Skeletal muscle satellite cell (primary cell): ENCODE measurements at regions not wholly inside any gene's neighbourhood (a gene's known extent, or its start where the extent isn't known, plus 50 kb on each side); places are given as distances from the start of the nearest gene placed in this dataset.

Experiments
- H3K27me3 ChIP-seq: 2 replicates; pipeline ENCODE4 v1.7.0; 2013; ENCODE audit warnings: low read length; ENCODE audit not compliant: control insufficient read depth, insufficient read depth
- H3K36me3 ChIP-seq: 2 replicates; pipeline ENCODE4 v1.7.0; 2013; ENCODE audit warnings: mild to moderate bottlenecking, control low read depth, low read length; ENCODE audit not compliant: insufficient read depth
- H3K4me1 ChIP-seq: 2 replicates; pipeline ENCODE4 v1.7.0; 2013; ENCODE audit warnings: low read length; ENCODE audit not compliant: control insufficient read depth, insufficient read depth
- H3K4me2 ChIP-seq: 2 replicates; pipeline ENCODE4 v1.7.0; 2013; ENCODE audit warnings: mild to moderate bottlenecking, low read length
- H3K4me3 ChIP-seq: 2 replicates; pipeline ENCODE4 v1.7.0; 2013; ENCODE audit warnings: low read length
- H3K9ac ChIP-seq: 2 replicates; pipeline ENCODE4 v1.7.0; 2013; ENCODE audit warnings: mild to moderate bottlenecking, low read depth, low read length, moderate library complexity
- H3K9me3 ChIP-seq: replicated peaks from 2 replicates; pipeline ENCODE4 v1.7.0; 2013; ENCODE audit warnings: mild to moderate bottlenecking, control low read depth, low read length

DNA sequence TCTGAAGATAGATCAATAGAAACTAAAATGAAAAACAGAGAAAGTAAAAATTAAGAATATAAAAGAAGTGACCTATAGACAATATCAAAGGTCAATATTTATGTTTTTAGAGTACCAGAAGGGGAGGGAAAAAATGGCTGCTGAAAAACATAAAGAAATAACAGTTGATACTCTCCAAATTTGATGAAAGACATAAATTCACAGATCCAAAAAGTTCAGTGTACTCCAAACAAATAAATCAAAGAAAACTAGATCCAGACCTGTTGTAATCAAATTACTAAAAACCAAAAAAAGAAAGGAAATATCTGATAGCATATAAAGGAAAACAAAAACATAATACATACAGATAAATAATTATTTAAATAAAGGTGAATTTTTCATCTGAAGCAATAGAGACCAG lies 1689.1 kb upstream of the TMEFF2 start:
- Histone ChIP-seq H3K9me3 (no peaks in the 10 kb centered on the region), H3K4me2 (no peak overlapping the region), H3K4me3 (no peak overlapping the region)

DNA sequence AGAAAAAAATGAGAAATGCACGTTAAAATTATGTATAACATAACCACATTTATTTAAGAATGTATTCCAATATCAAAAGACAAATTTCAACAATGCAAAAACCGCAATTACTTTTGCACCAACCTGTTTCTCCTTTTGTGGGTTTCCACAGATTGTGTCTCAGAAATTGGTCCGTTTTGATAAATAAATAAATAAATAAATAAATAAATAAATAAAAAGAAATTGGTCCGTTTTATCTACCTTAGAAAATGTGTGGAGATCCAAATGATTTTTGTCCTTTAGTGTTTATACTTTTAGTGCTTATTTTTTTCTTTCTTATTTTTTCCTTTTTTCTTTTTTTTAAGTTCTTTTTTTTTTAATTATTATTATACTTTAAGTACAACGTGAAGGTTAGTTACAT lies 1682.2 kb upstream of the TMEFF2 start:
- Histone ChIP-seq H3K9ac (no peak overlapping the region), H3K27me3 (no peaks in the 10 kb centered on the region), H3K4me1 (no peaks in the 10 kb centered on the region), H3K36me3 (no peaks in the 10 kb centered on the region), H3K9me3 (no peaks in the 10 kb centered on the region), H3K4me2 (no peak overlapping the region), H3K4me3 (no peak overlapping the region)

More for the DNA sequence above, 1689.1 kb upstream of the TMEFF2 start:
- no peaks in the 10 kb centered on the region for H3K4me1 ChIP-seq
- H3K36me3 ChIP-seq, result no peaks in the 10 kb centered on the region
- H3K9ac ChIP-seq, result no peak overlapping the region
- no peaks in the 10 kb centered on the region for H3K27me3 ChIP-seq

DNA sequence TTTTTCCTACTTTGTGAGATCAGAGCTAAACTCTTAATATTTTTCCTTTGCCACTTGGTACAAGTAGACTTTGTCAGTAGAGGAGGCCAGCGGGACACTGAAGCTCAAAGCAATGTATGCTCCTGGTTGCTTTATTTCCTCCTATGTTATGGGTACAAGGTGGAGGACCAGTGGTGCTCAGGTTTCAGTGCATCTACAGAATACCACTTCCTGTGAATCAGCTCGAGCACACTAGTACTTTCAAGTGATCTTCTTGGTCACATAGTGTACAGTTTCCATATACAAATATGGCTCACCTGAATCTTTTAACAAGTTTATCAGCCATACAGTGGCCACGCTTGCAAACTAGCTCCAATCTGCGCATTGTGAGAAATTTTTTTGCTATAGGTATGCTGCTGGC lies 1674.8 kb upstream of the TMEFF2 start:
- Histone ChIP-seq H3K4me1 (no peaks in the 10 kb centered on the region), H3K9me3 (peaks cover 5% of the 10 kb centered on the region), H3K36me3 (no peaks in the 10 kb centered on the region), H3K9ac (no peak overlapping the region), H3K4me2 (no peak overlapping the region), H3K27me3 (no peaks in the 10 kb centered on the region), H3K4me3 (no peak overlapping the region)

DNA sequence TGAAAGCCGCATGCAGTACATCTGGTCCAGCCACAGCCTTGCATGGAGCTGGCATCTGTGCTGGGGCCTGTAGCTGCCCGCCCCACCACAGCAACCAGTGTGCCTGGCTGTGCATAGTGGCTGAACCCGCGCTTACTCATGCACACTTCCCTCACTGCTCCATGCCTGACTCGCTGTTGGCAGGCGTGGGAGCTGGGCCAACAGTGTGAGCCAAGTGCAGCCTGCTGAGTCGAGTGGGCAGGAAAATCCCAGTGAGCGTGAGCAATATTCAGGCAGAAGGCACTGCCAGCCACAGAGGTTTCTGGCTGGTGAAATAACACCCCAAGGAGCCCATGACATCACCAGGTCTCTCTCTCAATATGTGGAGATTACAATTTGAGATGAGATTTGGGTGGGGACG lies 1674.1 kb upstream of the TMEFF2 start:
- Histone ChIP-seq H3K9me3 (peaks cover 5% of the 10 kb centered on the region), H3K4me2 (no peak overlapping the region), H3K27me3 (no peaks in the 10 kb centered on the region), H3K4me1 (no peaks in the 10 kb centered on the region), H3K9ac (no peak overlapping the region), H3K4me3 (no peak overlapping the region), H3K36me3 (no peaks in the 10 kb centered on the region)

GRCh38 chr2:193868132-193868531 lies 1673.4 kb upstream of the TMEFF2 start:
- no peak overlapping the region for H3K4me2 ChIP-seq
- no peaks in the 10 kb centered on the region for H3K27me3 ChIP-seq
- H3K9ac ChIP-seq, result no peak overlapping the region
- H3K9me3 ChIP-seq, result peaks cover 5% of the 10 kb centered on the region
- H3K36me3 ChIP-seq, result no peaks in the 10 kb centered on the region
- no peak overlapping the region for H3K4me3 ChIP-seq
- H3K4me1 ChIP-seq, result no peaks in the 10 kb centered on the region

GRCh38 chr2:193867454-193867853 lies 1672.7 kb upstream of the TMEFF2 start:
- Histone ChIP-seq H3K4me3 (no peak overlapping the region), H3K9ac (no peak overlapping the region), H3K9me3 (peaks cover 5% of the 10 kb centered on the region), H3K4me2 (no peak overlapping the region), H3K36me3 (no peaks in the 10 kb centered on the region), H3K4me1 (no peaks in the 10 kb centered on the region), H3K27me3 (no peaks in the 10 kb centered on the region)

GRCh38 chr2:193861557-193861956 lies 1666.8 kb upstream of the TMEFF2 start:
- H3K9me3 ChIP-seq, result no peaks in the 10 kb centered on the region
- no peak overlapping the region for H3K4me2 ChIP-seq
- H3K27me3 ChIP-seq, result no peaks in the 10 kb centered on the region
- H3K9ac ChIP-seq, result no peak overlapping the region
- peaks cover 10% of the 10 kb centered on the region for H3K4me1 ChIP-seq
- H3K36me3 ChIP-seq, result no peaks in the 10 kb centered on the region
- no peak overlapping the region for H3K4me3 ChIP-seq

DNA sequence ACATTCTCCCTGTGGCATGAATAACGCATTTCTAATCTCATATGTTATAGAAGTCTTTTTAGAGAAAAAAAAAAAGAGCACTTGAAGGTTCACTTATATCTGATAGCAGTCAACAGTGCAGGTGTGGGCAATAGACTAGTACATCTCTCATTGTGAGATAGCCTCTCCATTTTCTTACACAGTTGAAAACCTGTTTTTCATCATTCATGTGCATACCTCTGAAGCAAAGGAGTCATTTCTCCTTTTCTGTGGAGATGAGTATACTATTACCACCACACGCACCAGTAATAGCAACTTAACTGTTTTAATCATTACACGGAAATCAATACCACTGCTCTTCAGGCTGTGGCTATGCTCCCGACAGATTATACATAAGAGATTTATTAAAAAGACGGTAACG lies 1653.3 kb upstream of the TMEFF2 start:
- Histone ChIP-seq H3K4me1 (peaks cover 15% of the 10 kb centered on the region), H3K4me3 (no peak overlapping the region), H3K9ac (peak overlapping the region; percentile 24), H3K9me3 (no peaks in the 10 kb centered on the region), H3K36me3 (no peaks in the 10 kb centered on the region), H3K4me2 (no peak overlapping the region), H3K27me3 (no peaks in the 10 kb centered on the region)

- Histone ChIP-seq H3K9me3 (no peaks in the 10 kb centered on the region), H3K27me3 (no peaks in the 10 kb centered on the region), H3K4me1 (peaks cover 20% of the 10 kb centered on the region), H3K4me3 (no peak overlapping the region), H3K9ac (peak overlapping the region; percentile 24), H3K4me2 (peak overlapping the region; percentile 18), H3K36me3 (no peaks in the 10 kb centered on the region)
These were observed 1652.4 kb upstream of the TMEFF2 start for GRCh38 chr2:193847130-193847529.

DNA sequence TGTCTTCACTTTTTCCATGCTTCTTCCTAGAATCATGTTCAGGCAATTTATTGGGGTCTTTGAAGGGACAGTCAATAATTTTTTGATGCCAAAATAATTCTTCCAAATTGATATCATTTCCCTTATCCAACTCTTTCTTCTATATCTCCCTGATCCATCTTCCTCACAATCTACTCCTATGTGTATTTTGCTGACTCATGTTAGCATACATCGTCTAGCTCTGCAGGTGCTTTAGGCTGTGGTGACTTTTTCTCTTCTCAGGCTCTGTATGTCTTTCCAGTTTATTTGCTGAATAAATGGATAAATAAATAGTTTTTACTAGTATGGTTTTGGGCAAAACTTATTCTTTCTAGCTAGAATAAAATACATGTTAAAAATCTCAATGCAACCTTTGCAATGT lies 1650.9 kb upstream of the TMEFF2 start:
- Histone ChIP-seq H3K9ac (no peak overlapping the region), H3K4me3 (no peak overlapping the region), H3K4me1 (peaks cover 31% of the 10 kb centered on the region), H3K9me3 (no peaks in the 10 kb centered on the region), H3K36me3 (no peaks in the 10 kb centered on the region), H3K27me3 (no peaks in the 10 kb centered on the region), H3K4me2 (no peak overlapping the region)

GRCh38 chr2:193843675-193844074 lies 1648.9 kb upstream of the TMEFF2 start:
- peaks cover 44% of the 10 kb centered on the region for H3K4me1 ChIP-seq
- no peak overlapping the region for H3K4me3 ChIP-seq
- H3K27me3 ChIP-seq, result no peaks in the 10 kb centered on the region
- no peak overlapping the region for H3K9ac ChIP-seq
- H3K36me3 ChIP-seq, result no peaks in the 10 kb centered on the region
- no peak overlapping the region for H3K4me2 ChIP-seq
- H3K9me3 ChIP-seq, result no peaks in the 10 kb centered on the region

GRCh38 chr2:193841384-193842150 lies 1646.8 kb upstream of the TMEFF2 start:
- peak overlapping the region; percentile 80 for H3K9ac ChIP-seq
- no peaks in the 10 kb centered on the region for H3K27me3 ChIP-seq
- no peaks in the 10 kb centered on the region for H3K9me3 ChIP-seq
- H3K4me2 ChIP-seq, result peak overlapping the region; percentile 57
- peaks cover 48% of the 10 kb centered on the region for H3K4me1 ChIP-seq
- peak overlapping the region; percentile 20 for H3K4me3 ChIP-seq
- H3K36me3 ChIP-seq, result no peaks in the 10 kb centered on the region
